SK-N-SH (cell line): ENCODE measurements at regions not wholly inside any gene's neighbourhood (a gene's known extent, or its start where the extent isn't known, plus 50 kb on each side); places are given as distances from the start of the nearest gene placed in this dataset.
"Not testable (repeated sequence)": the region's sequence is repeated elsewhere in the genome, so short reads cannot be mapped to it uniquely, and the experiment has no call there.

ENCODE experiments used
- CTCF ChIA-PET: fragments of 300-600, 350-600 bp; formaldehyde crosslinking; extraction: SDS; loops from one replicate; lab custom pipeline; 2021; lab: Yijun Ruan, JAX
- POLR2A ChIA-PET: fragments of 350-600 bp; sonication (Branson Sonifier 250); formaldehyde crosslinking; extraction: SDS; loops from one replicate; lab custom pipeline; 2020; ENCODE audit warnings: antibody characterized with exemption, inconsistent platforms; lab: Yijun Ruan, JAX
- DNase-seq: peaks from one replicate; pipeline ENCODE4 v3.0.0; 2012
- H2AFZ ChIP-seq: fragments of 200-600 bp; sonication (generic); 2 replicates; pipeline ENCODE4 v1.8.1; 2016; ENCODE audit warnings: antibody characterized with exemption, mild to moderate bottlenecking, low read depth
- H3F3A ChIP-seq: fragments of 200-600 bp; sonication (generic); replicated peaks from 2 replicates; pipeline ENCODE3; 2016; ENCODE audit warnings: antibody characterized with exemption, mild to moderate bottlenecking; ENCODE audit not compliant: insufficient read depth
- H3K27ac ChIP-seq, 2 experiments: fragments of 200-500 bp in 1 of 2; fragments of 200-600 bp in 1 of 2; sonication (Bioruptor generic) in 1 of 2; sonication (generic), shearing (Covaris generic) in 1 of 2; 2 replicates each; pipeline versions ENCODE4 v1.5.1 to v1.6.1; 2014 to 2016; ENCODE audit warnings: low read depth in 2 of 2, inconsistent platforms in 1 of 2, low read length in 1 of 2, mild to moderate bottlenecking in 1 of 2, mixed read lengths in 1 of 2
- H3K27me3 ChIP-seq: fragments of 200-600 bp; sonication (generic), shearing (Covaris generic); 2 replicates; pipeline ENCODE4 v1.6.1; 2016; ENCODE audit warnings: mixed run types; ENCODE audit not compliant: insufficient read depth
- H3K36me3 ChIP-seq, 2 experiments: fragments of 200-500 bp in 1 of 2; fragments of 200-600 bp in 1 of 2; sonication (Bioruptor generic) in 1 of 2; sonication (generic) in 1 of 2; replicated peaks in 1 of 2; 2 replicates each; pipeline versions ENCODE3 to v1.5.1; 2014 to 2016; ENCODE audit warnings: low read length in 1 of 2, mild to moderate bottlenecking in 1 of 2; ENCODE audit not compliant: insufficient read depth in 2 of 2, control insufficient read depth in 1 of 2
- H3K4me1 ChIP-seq, 2 experiments: fragments of 200-500 bp in 1 of 2; fragments of 200-600 bp in 1 of 2; sonication (Bioruptor generic) in 1 of 2; sonication (generic), shearing (Covaris generic) in 1 of 2; 2 replicates each; pipeline versions ENCODE4 v1.5.1 to v1.6.1; 2014 to 2016; ENCODE audit warnings: low read depth in 1 of 2, low read length in 1 of 2, mixed run types in 1 of 2; ENCODE audit not compliant: insufficient read depth in 2 of 2, control insufficient read depth in 1 of 2
- H3K4me2 ChIP-seq: fragments of 200-600 bp; sonication (generic), shearing (Covaris generic); 2 replicates; pipeline ENCODE4 v1.6.1; 2017; ENCODE audit warnings: mixed run types
- H3K4me3 ChIP-seq, 2 experiments: fragments of 200-500 bp in 1 of 2; fragments of 200-600 bp in 1 of 2; sonication (Bioruptor generic) in 1 of 2; sonication (generic), shearing (Covaris generic) in 1 of 2; 2 replicates each; pipeline versions ENCODE4 v1.5.1 to v1.8.1; 2014 to 2016; ENCODE audit warnings: low read depth in 2 of 2, inconsistent platforms in 1 of 2, low read length in 1 of 2, mild to moderate bottlenecking in 1 of 2, mixed read lengths in 1 of 2, moderate library complexity in 1 of 2
- H3K79me2 ChIP-seq: fragments of 200-600 bp; sonication (generic); 2 replicates; pipeline ENCODE4 v1.8.1; 2017; ENCODE audit warnings: mild to moderate bottlenecking; ENCODE audit not compliant: insufficient read depth
- H3K9ac ChIP-seq: fragments of 200-600 bp; sonication (generic); 2 replicates; pipeline ENCODE4 v1.6.1; 2017; ENCODE audit warnings: mixed run types
- H3K9me2 ChIP-seq: fragments of 200-600 bp; sonication (generic); 2 replicates; pipeline ENCODE4 v1.6.1; 2017; ENCODE audit warnings: mixed run types
- H3K9me3 ChIP-seq: fragments of 200-600 bp; sonication (generic); 2 replicates; pipeline ENCODE4 v1.6.1; 2017; ENCODE audit warnings: mixed run types, mild to moderate bottlenecking, moderate library complexity
- H4K20me1 ChIP-seq: fragments of 200-600 bp; sonication (generic); 2 replicates; pipeline ENCODE4 v1.6.1; 2017; ENCODE audit warnings: mild to moderate bottlenecking, mixed run types; ENCODE audit not compliant: insufficient read depth
- ELF1 ChIP-seq: IDR thresholded peaks from 2 replicates; pipeline ENCODE4 v1.4.0; 2012
- FOXM1 ChIP-seq: IDR thresholded peaks from 2 replicates; pipeline ENCODE4 v1.4.0; 2012; ENCODE audit warnings: low read depth, mild to moderate bottlenecking
- GATA2 ChIP-seq: sonication (generic); formaldehyde crosslinking; IDR thresholded peaks from 2 replicates; pipeline ENCODE4 v1.5.0; 2020; ENCODE audit warnings: mild to moderate bottlenecking, missing genetic modification reagents
- MXI1 ChIP-seq: IDR thresholded peaks from 2 replicates; pipeline ENCODE4 v1.6.1; 2012; ENCODE audit warnings: mild to moderate bottlenecking, low read depth, low read length, improper control_type of control experiment
- NFIC ChIP-seq: IDR thresholded peaks from 2 replicates; pipeline ENCODE4 v1.4.0; 2012; ENCODE audit warnings: borderline replicate concordance
- POLR2AphosphoS5 ChIP-seq: IDR thresholded peaks from 2 replicates; pipeline ENCODE4 v1.6.1; 2012; ENCODE audit warnings: low read depth, low read length
- TEAD4 ChIP-seq: IDR thresholded peaks from 2 replicates; pipeline ENCODE4 v1.4.0; 2012; ENCODE audit warnings: mild to moderate bottlenecking, borderline replicate concordance; ENCODE audit not compliant: insufficient read depth
- YY1 ChIP-seq: IDR thresholded peaks from 2 replicates; pipeline ENCODE4 v1.4.0; 2012; ENCODE audit warnings: low read depth, mild to moderate bottlenecking
- WGBS: methylation state at CpG from one replicate; pipeline ENCODE4 v1.1.6; 2017; ENCODE audit warnings: low lambda C conversion rate; 5-methylcytosine and 5-hydroxymethylcytosine counted together
- TF ChIP-seq, protein P1 (sequence below): IDR thresholded peaks from 2 replicates; pipeline ENCODE4 v1.6.1; 2012; ENCODE audit warnings: mild to moderate bottlenecking, low read depth, low read length, moderate library complexity
- TF ChIP-seq, protein P2 (sequence below): fragments of 200-600 bp; sonication (generic); IDR thresholded peaks from 2 replicates; pipeline ENCODE4 v1.6.1; 2017; ENCODE audit warnings: antibody characterized with exemption, mild to moderate bottlenecking, moderate library complexity
- TF ChIP-seq, protein P3 (sequence below): IDR thresholded peaks from 2 replicates; pipeline ENCODE4 v1.4.0; 2012; ENCODE audit warnings: low read depth, borderline replicate concordance
- TF ChIP-seq, protein P4 (sequence below): fragments of 150-350 bp; IDR thresholded peaks from 2 replicates; pipeline ENCODE4 v1.6.1; 2017; ENCODE audit warnings: antibody characterized with exemption, low read length, low read depth, borderline replicate concordance
- TF ChIP-seq, protein P5 (sequence below): IDR thresholded peaks from 2 replicates; pipeline ENCODE4 v1.4.0; 2012; ENCODE audit warnings: low read depth
- TF ChIP-seq, protein P6 (sequence below): IDR thresholded peaks from 2 replicates; pipeline ENCODE4 v1.4.0; 2012; ENCODE audit warnings: low read depth, borderline replicate concordance

DNA sequence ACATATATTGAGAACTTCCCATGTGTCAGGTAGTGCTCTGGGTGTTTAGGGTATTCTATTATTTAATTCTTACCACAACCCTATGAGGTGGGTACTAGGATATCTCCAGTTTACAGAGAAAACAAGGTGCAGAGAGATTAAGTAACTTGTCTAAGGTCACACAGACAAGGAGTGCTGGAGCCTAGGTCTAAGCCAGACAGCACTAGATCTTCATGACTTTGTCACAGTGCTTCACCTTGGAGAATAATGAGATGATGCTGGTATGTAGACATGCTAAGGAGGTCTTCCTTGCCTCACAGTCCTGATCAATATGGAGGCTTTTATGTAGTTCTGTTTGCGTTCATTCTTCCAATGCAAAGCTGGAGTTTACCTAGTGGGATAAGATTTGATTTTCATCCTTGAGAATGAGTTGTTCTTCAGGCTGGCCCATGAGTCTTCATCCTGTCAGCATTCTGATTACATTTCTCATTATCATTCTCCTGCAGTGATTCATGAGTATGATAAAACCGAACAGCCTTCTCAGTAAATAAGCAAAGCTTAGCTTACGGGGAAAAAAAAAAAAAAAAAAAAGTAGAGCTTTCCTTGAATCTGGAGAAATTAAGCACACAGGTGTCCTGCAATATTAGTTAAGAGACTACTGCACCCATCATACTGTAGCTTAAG is 176.3 kb downstream of the C9orf152 start (continued):
- TF ChIP-seq, protein P1, sequence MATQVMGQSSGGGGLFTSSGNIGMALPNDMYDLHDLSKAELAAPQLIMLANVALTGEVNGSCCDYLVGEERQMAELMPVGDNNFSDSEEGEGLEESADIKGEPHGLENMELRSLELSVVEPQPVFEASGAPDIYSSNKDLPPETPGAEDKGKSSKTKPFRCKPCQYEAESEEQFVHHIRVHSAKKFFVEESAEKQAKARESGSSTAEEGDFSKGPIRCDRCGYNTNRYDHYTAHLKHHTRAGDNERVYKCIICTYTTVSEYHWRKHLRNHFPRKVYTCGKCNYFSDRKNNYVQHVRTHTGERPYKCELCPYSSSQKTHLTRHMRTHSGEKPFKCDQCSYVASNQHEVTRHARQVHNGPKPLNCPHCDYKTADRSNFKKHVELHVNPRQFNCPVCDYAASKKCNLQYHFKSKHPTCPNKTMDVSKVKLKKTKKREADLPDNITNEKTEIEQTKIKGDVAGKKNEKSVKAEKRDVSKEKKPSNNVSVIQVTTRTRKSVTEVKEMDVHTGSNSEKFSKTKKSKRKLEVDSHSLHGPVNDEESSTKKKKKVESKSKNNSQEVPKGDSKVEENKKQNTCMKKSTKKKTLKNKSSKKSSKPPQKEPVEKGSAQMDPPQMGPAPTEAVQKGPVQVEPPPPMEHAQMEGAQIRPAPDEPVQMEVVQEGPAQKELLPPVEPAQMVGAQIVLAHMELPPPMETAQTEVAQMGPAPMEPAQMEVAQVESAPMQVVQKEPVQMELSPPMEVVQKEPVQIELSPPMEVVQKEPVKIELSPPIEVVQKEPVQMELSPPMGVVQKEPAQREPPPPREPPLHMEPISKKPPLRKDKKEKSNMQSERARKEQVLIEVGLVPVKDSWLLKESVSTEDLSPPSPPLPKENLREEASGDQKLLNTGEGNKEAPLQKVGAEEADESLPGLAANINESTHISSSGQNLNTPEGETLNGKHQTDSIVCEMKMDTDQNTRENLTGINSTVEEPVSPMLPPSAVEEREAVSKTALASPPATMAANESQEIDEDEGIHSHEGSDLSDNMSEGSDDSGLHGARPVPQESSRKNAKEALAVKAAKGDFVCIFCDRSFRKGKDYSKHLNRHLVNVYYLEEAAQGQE, result no peak
- TF ChIP-seq, protein P2, sequence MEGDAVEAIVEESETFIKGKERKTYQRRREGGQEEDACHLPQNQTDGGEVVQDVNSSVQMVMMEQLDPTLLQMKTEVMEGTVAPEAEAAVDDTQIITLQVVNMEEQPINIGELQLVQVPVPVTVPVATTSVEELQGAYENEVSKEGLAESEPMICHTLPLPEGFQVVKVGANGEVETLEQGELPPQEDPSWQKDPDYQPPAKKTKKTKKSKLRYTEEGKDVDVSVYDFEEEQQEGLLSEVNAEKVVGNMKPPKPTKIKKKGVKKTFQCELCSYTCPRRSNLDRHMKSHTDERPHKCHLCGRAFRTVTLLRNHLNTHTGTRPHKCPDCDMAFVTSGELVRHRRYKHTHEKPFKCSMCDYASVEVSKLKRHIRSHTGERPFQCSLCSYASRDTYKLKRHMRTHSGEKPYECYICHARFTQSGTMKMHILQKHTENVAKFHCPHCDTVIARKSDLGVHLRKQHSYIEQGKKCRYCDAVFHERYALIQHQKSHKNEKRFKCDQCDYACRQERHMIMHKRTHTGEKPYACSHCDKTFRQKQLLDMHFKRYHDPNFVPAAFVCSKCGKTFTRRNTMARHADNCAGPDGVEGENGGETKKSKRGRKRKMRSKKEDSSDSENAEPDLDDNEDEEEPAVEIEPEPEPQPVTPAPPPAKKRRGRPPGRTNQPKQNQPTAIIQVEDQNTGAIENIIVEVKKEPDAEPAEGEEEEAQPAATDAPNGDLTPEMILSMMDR, result no peak
- TF ChIP-seq, protein P3, sequence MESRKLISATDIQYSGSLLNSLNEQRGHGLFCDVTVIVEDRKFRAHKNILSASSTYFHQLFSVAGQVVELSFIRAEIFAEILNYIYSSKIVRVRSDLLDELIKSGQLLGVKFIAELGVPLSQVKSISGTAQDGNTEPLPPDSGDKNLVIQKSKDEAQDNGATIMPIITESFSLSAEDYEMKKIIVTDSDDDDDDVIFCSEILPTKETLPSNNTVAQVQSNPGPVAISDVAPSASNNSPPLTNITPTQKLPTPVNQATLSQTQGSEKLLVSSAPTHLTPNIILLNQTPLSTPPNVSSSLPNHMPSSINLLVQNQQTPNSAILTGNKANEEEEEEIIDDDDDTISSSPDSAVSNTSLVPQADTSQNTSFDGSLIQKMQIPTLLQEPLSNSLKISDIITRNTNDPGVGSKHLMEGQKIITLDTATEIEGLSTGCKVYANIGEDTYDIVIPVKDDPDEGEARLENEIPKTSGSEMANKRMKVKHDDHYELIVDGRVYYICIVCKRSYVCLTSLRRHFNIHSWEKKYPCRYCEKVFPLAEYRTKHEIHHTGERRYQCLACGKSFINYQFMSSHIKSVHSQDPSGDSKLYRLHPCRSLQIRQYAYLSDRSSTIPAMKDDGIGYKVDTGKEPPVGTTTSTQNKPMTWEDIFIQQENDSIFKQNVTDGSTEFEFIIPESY, result peak; percentile 46; the same call in 1 of the 2 replicates
- TF ChIP-seq NFIC (no peak; the same call in 1 of the 2 replicates), MXI1 (no peak), POLR2AphosphoS5 (peak; percentile 65; the same call in 1 of the 2 replicates), FOXM1 (no peak), ELF1 (no peak), TEAD4 (peak; percentile 82; the same call in 1 of the 2 replicates), YY1 (no peak), GATA2 (no peak)
- TF ChIP-seq, protein P4, sequence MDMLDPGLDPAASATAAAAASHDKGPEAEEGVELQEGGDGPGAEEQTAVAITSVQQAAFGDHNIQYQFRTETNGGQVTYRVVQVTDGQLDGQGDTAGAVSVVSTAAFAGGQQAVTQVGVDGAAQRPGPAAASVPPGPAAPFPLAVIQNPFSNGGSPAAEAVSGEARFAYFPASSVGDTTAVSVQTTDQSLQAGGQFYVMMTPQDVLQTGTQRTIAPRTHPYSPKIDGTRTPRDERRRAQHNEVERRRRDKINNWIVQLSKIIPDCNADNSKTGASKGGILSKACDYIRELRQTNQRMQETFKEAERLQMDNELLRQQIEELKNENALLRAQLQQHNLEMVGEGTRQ, result no peak
- TF ChIP-seq, protein P5, sequence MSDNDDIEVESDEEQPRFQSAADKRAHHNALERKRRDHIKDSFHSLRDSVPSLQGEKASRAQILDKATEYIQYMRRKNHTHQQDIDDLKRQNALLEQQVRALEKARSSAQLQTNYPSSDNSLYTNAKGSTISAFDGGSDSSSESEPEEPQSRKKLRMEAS, result no peak
- TF ChIP-seq, protein P6, sequence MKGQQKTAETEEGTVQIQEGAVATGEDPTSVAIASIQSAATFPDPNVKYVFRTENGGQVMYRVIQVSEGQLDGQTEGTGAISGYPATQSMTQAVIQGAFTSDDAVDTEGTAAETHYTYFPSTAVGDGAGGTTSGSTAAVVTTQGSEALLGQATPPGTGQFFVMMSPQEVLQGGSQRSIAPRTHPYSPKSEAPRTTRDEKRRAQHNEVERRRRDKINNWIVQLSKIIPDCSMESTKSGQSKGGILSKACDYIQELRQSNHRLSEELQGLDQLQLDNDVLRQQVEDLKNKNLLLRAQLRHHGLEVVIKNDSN, result no peak

DNA sequence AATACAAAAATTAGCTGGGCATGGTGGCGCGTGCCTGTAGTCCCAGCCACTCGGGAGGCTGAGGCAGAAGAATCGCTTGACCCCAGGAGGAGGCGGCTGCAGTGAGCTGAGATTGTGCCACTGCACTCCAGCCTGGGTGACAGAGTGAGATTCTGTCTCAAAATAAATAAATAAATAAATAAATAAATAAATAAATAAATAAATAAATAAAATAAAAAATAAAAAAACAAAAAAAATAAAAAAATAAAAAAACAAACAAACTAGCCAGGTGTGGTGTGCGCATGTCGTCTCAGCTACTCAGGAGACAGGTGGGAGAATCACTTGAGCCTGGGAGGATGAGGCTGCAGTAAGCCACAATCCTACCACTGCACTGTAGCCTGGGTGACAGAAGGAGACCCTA is 175.4 kb downstream of the C9orf152 start:
- H3K4me3 ChIP-seq, H2AFZ ChIP-seq, H3K9me3 ChIP-seq, H3K27me3 ChIP-seq, POLR2A ChIA-PET, DNase-seq, CTCF ChIA-PET, H3K4me2 ChIP-seq, H4K20me1 ChIP-seq, H3K9me2 ChIP-seq, H3K36me3 ChIP-seq: not testable (repeated sequence)
- Histone ChIP-seq H3K79me2 (peaks cover 19% of the 10 kb centered on the region), H3K9ac (peak overlapping the region; percentile 15; the same call in 1 of the 2 replicates), H3K27ac (peak overlapping the region in 1 of 2 experiments; percentile 95; a peak in 2 of 4 replicates), H3F3A (peaks cover 44% of the 10 kb centered on the region), H3K4me1 (peaks cover 0 to 31% of the 10 kb centered on the region in 2 experiments; a peak in 2 of 4 replicates)
- WGBS, result over 99% methylated on average over 7 of the region's 7 CpGs
